K562 (cell line): ENCODE measurements at regions not wholly inside any gene's neighbourhood (a gene's known extent, or its start where the extent isn't known, plus 50 kb on each side); places are given as distances from the start of the nearest gene placed in this dataset.

Experiments used
- ATAC-seq: fragments of 200-7000 bp; cut with Tn5 transposase; 3 replicates; pipeline ENCODE4 v1.9.1; 2020; ENCODE audit warnings: moderate library complexity
- BruUV-seq: library from RNA; stranded (reverse); fragments of 400-500 nt; replicated peaks from 2 replicates; lab custom pipeline; 2021; lab: Mats Ljungman, UMichigan
- CTCF ChIA-PET: fragments of 300-600 bp; formaldehyde crosslinking; extraction: SDS; loops from one replicate; lab custom pipeline; 2021; ENCODE audit warnings: low intra/inter-chr PET ratio; lab: Yijun Ruan, JAX
- POLR2A ChIA-PET: fragments of 300-600, 350-650 bp; sonication (Branson Sonifier 250); formaldehyde crosslinking; extraction: SDS; loops from one replicate; lab custom pipeline; 2021; ENCODE audit warnings: antibody characterized with exemption, inconsistent platforms; lab: Yijun Ruan, JAX
- DNase-seq, 4 experiments: peaks; one replicate each; pipeline versions ENCODE4 v3.0.0 to v3.0.0-alpha.2; 2011 to 2018; ENCODE audit warnings: low spot score in 3 of 4, mixed read lengths in 3 of 4; ENCODE audit errors: extremely low read depth in 1 of 4
- FAIRE-seq: peaks from 2 replicates; lab custom pipeline; 2011; peaks lifted over from hg19 to GRCh38; lab: Jason Lieb, UNC
- H2AFZ ChIP-seq: 2 replicates; pipeline ENCODE4 v1.6.0; 2011; ENCODE audit warnings: low read depth, low read length, control low read depth, inconsistent platforms
- H3K27ac ChIP-seq: fragments of 200-600 bp; 3 replicates; pipeline ENCODE4 v1.8.0; 2011; ENCODE audit warnings: low read depth, mild to moderate bottlenecking, control low read depth, inconsistent platforms, low read length, moderate library complexity, mixed read lengths; ENCODE audit errors: extremely low read depth
- H3K27me3 ChIP-seq, 2 experiments: fragments of 300-600 bp in 1 of 2; 2 replicates in 1 of 2; 3 replicates in 1 of 2; pipeline versions ENCODE4 v1.6.0 to v1.8.0; 2011; ENCODE audit warnings: inconsistent platforms in 2 of 2, low read length in 2 of 2, mild to moderate bottlenecking in 1 of 2, mixed read lengths in 1 of 2, moderate library complexity in 1 of 2; ENCODE audit not compliant: control insufficient read depth in 2 of 2, insufficient read depth in 2 of 2
- H3K36me3 ChIP-seq: fragments of 300-600 bp; 3 replicates; pipeline ENCODE4 v1.8.0; 2011; ENCODE audit warnings: mild to moderate bottlenecking, low read length, inconsistent platforms; ENCODE audit not compliant: control insufficient read depth, insufficient read depth
- H3K4me1 ChIP-seq, 2 experiments: fragments of 200-600 bp in 1 of 2; replicated peaks in 1 of 2; 2 replicates in 1 of 2; 3 replicates in 1 of 2; pipeline versions ENCODE4 v1.5.1 to v1.8.0; 2011; ENCODE audit warnings: inconsistent platforms in 2 of 2, low read length in 2 of 2, mild to moderate bottlenecking in 1 of 2, mixed read lengths in 1 of 2, moderate library complexity in 1 of 2; ENCODE audit not compliant: control insufficient read depth in 2 of 2, insufficient read depth in 2 of 2
- H3K4me2 ChIP-seq: 2 replicates; pipeline ENCODE4 v1.6.1; 2011; ENCODE audit warnings: low read length, control low read depth, inconsistent platforms, mixed read lengths; ENCODE audit not compliant: insufficient read depth
- H3K4me3 ChIP-seq: fragments of 200-600 bp; sonication (generic), shearing (Covaris generic); 2 replicates; pipeline ENCODE4 v1.5.1; 2016; ENCODE audit warnings: control low read depth, inconsistent platforms
- H3K79me2 ChIP-seq: fragments of 200-600 bp; 3 replicates; pipeline ENCODE4 v1.8.0; 2011; ENCODE audit warnings: low read length, inconsistent platforms; ENCODE audit not compliant: control insufficient read depth, insufficient read depth
- H3K9ac ChIP-seq, 2 experiments: 2 replicates each; pipeline versions ENCODE4 v1.6.0 to v1.6.1; 2011; ENCODE audit warnings: low read depth in 2 of 2, low read length in 2 of 2, control low read depth in 1 of 2, inconsistent platforms in 1 of 2, mild to moderate bottlenecking in 1 of 2, mixed read lengths in 1 of 2; ENCODE audit not compliant: insufficient read depth in 1 of 2
- H3K9me1 ChIP-seq: one replicate; pipeline ENCODE4 v1.6.0; 2011; ENCODE audit warnings: inconsistent platforms, mild to moderate bottlenecking, low read length, moderate library complexity; ENCODE audit not compliant: control insufficient read depth, insufficient read depth
- H3K9me3 ChIP-seq: replicated peaks from 2 replicates; pipeline ENCODE4 v1.5.1; 2011; ENCODE audit warnings: low read depth, low read length, inconsistent platforms; ENCODE audit not compliant: control insufficient read depth, insufficient read depth
- H4K20me1 ChIP-seq: replicated peaks from 2 replicates; pipeline ENCODE4 v1.6.1; 2011; ENCODE audit warnings: low read length, inconsistent platforms, mixed read lengths; ENCODE audit not compliant: control insufficient read depth, insufficient read depth
- ELF4 ChIP-seq: fragments of 450-650 bp; formaldehyde crosslinking; IDR thresholded peaks from 2 replicates; pipeline ENCODE4 v1.4.0; 2022; ENCODE audit warnings: missing genetic modification characterization
- FOXJ2 ChIP-seq: fragments of 200-800 bp; sonication (Bioruptor generic); IDR thresholded peaks from 2 replicates; pipeline ENCODE4 v1.6.1; 2016; ENCODE audit warnings: missing genetic modification characterization, missing compliant biosample characterization
- MAFK ChIP-seq: IDR thresholded peaks from 2 replicates; pipeline ENCODE4 v1.6.1; 2011; ENCODE audit warnings: low read length, improper control_type of control experiment
- MCM3 ChIP-seq: fragments of 450-650 bp; IDR thresholded peaks from 2 replicates; pipeline ENCODE4 v1.6.1; 2016
- MLX ChIP-seq, 2 experiments: fragments of 450-650 bp in 1 of 2; sonication (generic) in 1 of 2; formaldehyde crosslinking; conservative IDR thresholded peaks; 2 replicates each; pipeline versions ENCODE4 v1.4.0 to v1.8.1; 2020 to 2022; ENCODE audit warnings: mild to moderate bottlenecking in 1 of 2, missing genetic modification reagents in 1 of 2
- NCOA4 ChIP-seq: fragments of 450-650 bp; IDR thresholded peaks from 2 replicates; pipeline ENCODE4 v1.6.1; 2018; ENCODE audit warnings: mild to moderate bottlenecking; ENCODE audit not compliant: partially characterized antibody
- NFXL1 ChIP-seq: fragments of 450-650 bp; formaldehyde crosslinking; IDR thresholded peaks from 2 replicates; pipeline ENCODE4 v1.4.0; 2021; ENCODE audit warnings: mild to moderate bottlenecking
- PTBP1 ChIP-seq: fragments of 200-400 bp; formaldehyde crosslinking; IDR thresholded peaks from 2 replicates; pipeline ENCODE4 v1.6.1; 2017; ENCODE audit warnings: low read depth, low read length
- TCF7L2 ChIP-seq: fragments of 150-350 bp; IDR thresholded peaks from 2 replicates; pipeline ENCODE4 v1.6.1; 2016; ENCODE audit warnings: low read depth, mild to moderate bottlenecking, low read length, moderate library complexity
- ZC3H8 ChIP-seq: fragments of 450-650 bp; IDR thresholded peaks from 2 replicates; pipeline ENCODE4 v1.6.1; 2017
- ZKSCAN1 ChIP-seq: fragments of 150-350 bp; IDR thresholded peaks from 2 replicates; pipeline ENCODE4 v1.6.1; 2016; ENCODE audit warnings: low read depth, low read length
- ZNF165 ChIP-seq: fragments of 250-450 bp; sonication (Bioruptor Pico); IDR thresholded peaks from 2 replicates; pipeline ENCODE4 v1.4.0; 2020; ENCODE audit warnings: borderline replicate concordance
- ZNF347 ChIP-seq: fragments of 450-650 bp; formaldehyde crosslinking; IDR thresholded peaks from 2 replicates; pipeline ENCODE4 v1.4.0; 2020; ENCODE audit warnings: low read depth, mild to moderate bottlenecking, moderate library complexity
- ZNF518B ChIP-seq: fragments of 250-450 bp; sonication (Bioruptor Pico); IDR thresholded peaks from 2 replicates; pipeline ENCODE4 v1.5.0; 2021; ENCODE audit warnings: mild to moderate bottlenecking, moderate library complexity
- ZNF76 ChIP-seq: fragments of 250-450 bp; sonication (Bioruptor Pico); IDR thresholded peaks from 2 replicates; pipeline ENCODE4 v1.4.0; 2020; ENCODE audit warnings: mild to moderate bottlenecking, moderate library complexity, borderline replicate concordance
- WGBS: fragments of 100-300 bp; shearing (Covaris generic); methylation state at CpG from one replicate; pipeline ENCODE4 v1.1.6; 2016; ENCODE audit warnings: low coverage, mixed read lengths; ENCODE audit not compliant: insufficient coverage; ENCODE audit errors: missing lambda C conversion rate; 5-methylcytosine and 5-hydroxymethylcytosine counted together
- in situ Hi-C: fragments of 300-500 bp; cut with MboI; formaldehyde crosslinking; loops from 4 replicates; pipeline ENCODE4 v1.15.0; 2018; ENCODE audit warnings: inconsistent platforms, mixed read lengths
- intact Hi-C: fragments of 100-400 bp; cut with micrococcal nuclease; formaldehyde crosslinking; loops from 2 replicates; pipeline ENCODE4 v1.14.2; 2022

GRCh38 chr4:13829457-13829856 is 201.9 kb upstream of the BOD1L1 start (continued):
- no peak for TF ChIP-seq ELF4
- no peak for TF ChIP-seq ZNF165 (CRISPR knock-in tag)
- TF ChIP-seq ZKSCAN1: no peak
- no peak for TF ChIP-seq NFXL1 (CRISPR knock-in tag)
- no peak for TF ChIP-seq ZNF76
- no peak for TF ChIP-seq ZNF518B (CRISPR knock-in tag)
- TF ChIP-seq, all 486 proteins: peak for 0

- H3K4me2 ChIP-seq: no peak overlapping the region
- no peak overlapping the region for H3K9ac ChIP-seq
- in situ Hi-C loops: no loop called here
- no peaks in the 10 kb centered on the region for H3K4me1 ChIP-seq
- intact Hi-C loops: no loop called here
- no peaks in the 10 kb centered on the region for H4K20me1 ChIP-seq
- no peak overlapping the region for H3K4me3 ChIP-seq
- DNase-seq: no peak
- H3K36me3 ChIP-seq: no peaks in the 10 kb centered on the region
- TF ChIP-seq MAFK (no peak), TCF7L2 (no peak), ZC3H8 (no peak), FOXJ2 (tag) (no peak), PTBP1 (no peak), NCOA4 (no peak), MCM3 (no peak), MLX (CRISPR knock-in tag; conservative IDR thresholded peaks at IDR 0.05) (no peak), ZNF347 (CRISPR knock-in tag) (no peak)
- no peaks in the 10 kb centered on the region for H3K79me2 ChIP-seq
- BruUV-seq: no TSS peak
- ATAC-seq: no peak
- 0% methylated on average over 5 of the region's 5 CpGs for WGBS
- no peak for FAIRE-seq
- POLR2A ChIA-PET: no interaction called here
- H3K27ac ChIP-seq: no peak overlapping the region
- no peaks in the 10 kb centered on the region for H3K9me1 ChIP-seq
- CTCF ChIA-PET: no interaction called here
- no peak overlapping the region for H2AFZ ChIP-seq
- H3K9me3 ChIP-seq: no peaks in the 10 kb centered on the region
- no peaks in the 10 kb centered on the region for H3K27me3 ChIP-seq
Measured at GRCh38 chr4:13830449-13830848, 202.9 kb upstream of the BOD1L1 start.
